Fibroblast of lung (primary cell): ENCODE measurements at regions not wholly inside any gene's neighbourhood (a gene's known extent, or its start where the extent isn't known, plus 50 kb on each side); places are given as distances from the start of the nearest gene placed in this dataset.

Source experiments
- DNase-seq, 2 donors: peaks; one replicate each; pipeline versions ENCODE4 v3.0.0 to v3.0.0-alpha.2; 2010; ENCODE audit warnings: low read depth in 2 of 2
- H2AFZ ChIP-seq: 2 replicates; pipeline ENCODE4 v1.5.1; 2012; ENCODE audit warnings: low read length, control low read depth, inconsistent platforms
- H3K27ac ChIP-seq: 2 replicates; pipeline ENCODE4 v1.5.1; 2011; ENCODE audit warnings: low read length, control low read depth; ENCODE audit not compliant: insufficient read depth
- H3K27me3 ChIP-seq: 2 replicates; pipeline ENCODE4 v1.5.1; 2011; ENCODE audit warnings: mild to moderate bottlenecking, low read length; ENCODE audit not compliant: control insufficient read depth, insufficient read depth
- H3K36me3 ChIP-seq: 2 replicates; pipeline ENCODE4 v1.5.1; 2011; ENCODE audit warnings: low read length; ENCODE audit not compliant: control insufficient read depth, insufficient read depth
- H3K4me1 ChIP-seq: 2 replicates; pipeline ENCODE4 v1.5.1; 2011; ENCODE audit warnings: low read length; ENCODE audit not compliant: control insufficient read depth, insufficient read depth; ENCODE audit errors: extremely low read depth
- H3K4me2 ChIP-seq: 2 replicates; pipeline ENCODE4 v1.5.1; 2011; ENCODE audit warnings: low read length, control low read depth; ENCODE audit not compliant: insufficient read depth; ENCODE audit errors: extremely low read depth
- H3K4me3 ChIP-seq, 4 experiments: fragments of 200-600 bp in 1 of 4; sonication (generic) in 1 of 4; replicated peaks in 1 of 4; 2 replicates each; pipeline ENCODE4 v1.5.1; 2011 to 2016; ENCODE audit warnings: low read length in 4 of 4, low read depth in 3 of 4, mild to moderate bottlenecking in 3 of 4, control low read depth in 2 of 4, inconsistent platforms in 1 of 4, mixed read lengths in 1 of 4; ENCODE audit not compliant: insufficient read depth in 1 of 4; ENCODE audit errors: control extremely low read depth in 1 of 4
- H3K79me2 ChIP-seq: 2 replicates; pipeline ENCODE4 v1.5.1; 2012; ENCODE audit warnings: mild to moderate bottlenecking, low read length, inconsistent platforms; ENCODE audit not compliant: control insufficient read depth, insufficient read depth
- H3K9ac ChIP-seq: 2 replicates; pipeline ENCODE4 v1.5.1; 2011; ENCODE audit warnings: mild to moderate bottlenecking, low read length, control low read depth; ENCODE audit not compliant: insufficient read depth
- H3K9me3 ChIP-seq: 2 replicates; pipeline ENCODE4 v1.5.1; 2012; ENCODE audit warnings: low read depth, low read length; ENCODE audit not compliant: control insufficient read depth, insufficient read depth
- H4K20me1 ChIP-seq: 2 replicates; pipeline ENCODE4 v1.5.1; 2011; ENCODE audit warnings: low read length; ENCODE audit not compliant: control insufficient read depth, insufficient read depth; ENCODE audit errors: extremely low read depth
- CTCF ChIP-seq, 2 donors: IDR thresholded peaks in 1 of 2; conservative IDR thresholded peaks in 1 of 2; 1 replicate in 1 of 2; 2 replicates in 1 of 2; pipeline ENCODE4 v1.5.1; 2011 to 2012; ENCODE audit warnings: low read length in 2 of 2, control low read depth in 1 of 2, inconsistent platforms in 1 of 2, low read depth in 1 of 2, mild to moderate bottlenecking in 1 of 2
- EZH2 ChIP-seq: IDR thresholded peaks from 2 replicates; pipeline ENCODE4 v1.5.1; 2012; ENCODE audit warnings: low read length, control low read depth, mild to moderate bottlenecking; ENCODE audit errors: missing control alignments

GRCh38 chr5:163635631-163636030, 130.2 kb downstream of the MAT2B start:
- H3K9me3 ChIP-seq, result no peaks in the 10 kb centered on the region
- no peaks in the 10 kb centered on the region for H3K27me3 ChIP-seq
- H3K4me3 ChIP-seq, result no peak overlapping the region
- H2AFZ ChIP-seq, result no peak overlapping the region
- H3K36me3 ChIP-seq, result no peaks in the 10 kb centered on the region
- DNase-seq, result no peak
- no peak for TF ChIP-seq EZH2
- TF ChIP-seq CTCF (conservative IDR thresholded peaks at IDR 0.05 in 1 of 2, IDR thresholded peaks at IDR 0.05 in 1 of 2; ENCODE audit: low read depth in 1 of 2, low read length in 2 of 2), result no peak
- H3K79me2 ChIP-seq, result no peaks in the 10 kb centered on the region
- no peaks in the 10 kb centered on the region for H4K20me1 ChIP-seq
- no peaks in the 10 kb centered on the region for H3K4me1 ChIP-seq
- no peak overlapping the region for H3K4me2 ChIP-seq
- H3K9ac ChIP-seq, result no peak overlapping the region
- H3K27ac ChIP-seq, result no peak overlapping the region

- DNase-seq, result no peak
- Histone ChIP-seq H3K36me3 (no peaks in the 10 kb centered on the region), H3K9ac (no peak overlapping the region), H3K9me3 (no peaks in the 10 kb centered on the region), H3K4me2 (no peak overlapping the region), H3K27me3 (no peaks in the 10 kb centered on the region), H3K79me2 (no peaks in the 10 kb centered on the region), H3K4me3 (no peak overlapping the region), H3K27ac (no peak overlapping the region), H3K4me1 (no peaks in the 10 kb centered on the region), H4K20me1 (no peaks in the 10 kb centered on the region), H2AFZ (no peak overlapping the region)
- no peak for TF ChIP-seq CTCF (conservative IDR thresholded peaks at IDR 0.05 in 1 of 2, IDR thresholded peaks at IDR 0.05 in 1 of 2; ENCODE audit: low read depth in 1 of 2, low read length in 2 of 2)
- TF ChIP-seq EZH2, result no peak
These were observed 137.5 kb downstream of the MAT2B start for GRCh38 chr5:163642904-163643303.

GRCh38 chr5:163645421-163646416, 140.3 kb downstream of the MAT2B start:
- Histone ChIP-seq H3K4me3 (no peak overlapping the region), H3K4me2 (no peak overlapping the region), H3K4me1 (peaks cover 3% of the 10 kb centered on the region), H3K79me2 (no peaks in the 10 kb centered on the region), H3K9ac (no peak overlapping the region), H4K20me1 (no peaks in the 10 kb centered on the region), H3K27me3 (no peaks in the 10 kb centered on the region), H3K36me3 (no peaks in the 10 kb centered on the region), H3K9me3 (no peaks in the 10 kb centered on the region), H2AFZ (no peak overlapping the region), H3K27ac (no peak overlapping the region)
- no peak for TF ChIP-seq CTCF (conservative IDR thresholded peaks at IDR 0.05 in 1 of 2, IDR thresholded peaks at IDR 0.05 in 1 of 2; ENCODE audit: low read depth in 1 of 2, low read length in 2 of 2)
- no peak for TF ChIP-seq EZH2
- DNase-seq, result no peak
